Transverse colon (tissue), 4 donors: ENCODE measurements at regions not wholly inside any gene's neighbourhood (a gene's known extent, or its start where the extent isn't known, plus 50 kb on each side); places are given as distances from the start of the nearest gene placed in this dataset.

Experiments used
- DNase-seq: peaks from one replicate; pipeline ENCODE4 v3.0.0-alpha.2; 2019
- H3K27ac ChIP-seq, 4 donors: fragments of 200-600 bp; sonication (generic); 2 replicates each; pipeline ENCODE4 v1.5.1; 2016 to 2018; ENCODE audit warnings: inconsistent platforms in 4 of 4
- H3K27me3 ChIP-seq: fragments of 200-600 bp; sonication (generic); 2 replicates; pipeline ENCODE4 v1.5.1; 2017; ENCODE audit warnings: inconsistent platforms
- H3K36me3 ChIP-seq, 4 donors: fragments of 200-600 bp; sonication (generic); 2 replicates each; pipeline ENCODE4 v1.5.1; 2017 to 2019; ENCODE audit warnings: inconsistent platforms in 4 of 4
- H3K4me1 ChIP-seq, 4 donors: fragments of 200-600 bp; sonication (generic); 2 replicates each; pipeline ENCODE4 v1.5.1; 2017 to 2020; ENCODE audit warnings: inconsistent platforms in 4 of 4
- H3K4me3 ChIP-seq, 4 donors: fragments of 200-600 bp; sonication (generic); 1 replicate in 1 of 4; 2 replicates in 3 of 4; pipeline versions ENCODE4 v1.5.1 to v1.6.1; 2017 to 2019; ENCODE audit warnings: inconsistent platforms in 4 of 4
- H3K9me3 ChIP-seq, 2 donors: fragments of 200-600 bp; sonication (generic); 2 replicates each; pipeline ENCODE4 v1.5.1; 2017 to 2019; ENCODE audit warnings: inconsistent platforms in 2 of 2
- EP300 ChIP-seq: sonication (generic); formaldehyde crosslinking; IDR thresholded peaks from one replicate; pipeline ENCODE4 v1.6.1; 2017; ENCODE audit warnings: antibody characterized with exemption, low read depth
- POLR2A ChIP-seq: fragments of 450-650 bp; IDR thresholded peaks from one replicate; pipeline ENCODE4 v1.6.1; 2016; ENCODE audit warnings: antibody characterized with exemption, mild to moderate bottlenecking, moderate library complexity
- POLR2AphosphoS5 ChIP-seq, 3 donors: sonication (generic); formaldehyde crosslinking; IDR thresholded peaks; one replicate each; pipeline ENCODE4 v1.6.1; 2016; ENCODE audit warnings: antibody characterized with exemption in 3 of 3
- WGBS, 2 donors: methylation state at CpG; one replicate each; pipeline ENCODE4 v1.1.5; 2018; ENCODE audit warnings: low coverage in 1 of 2; 5-methylcytosine and 5-hydroxymethylcytosine counted together
- in situ Hi-C, 4 donors: fragments of 200-750 bp; cut with MboI; loops; one replicate each; pipeline versions ENCODE4 v1.15.0 to v1.15.1; 2017; ENCODE audit warnings: low sequenced_read_pairs in 3 of 4, low pct_ligation_motif_present in 1 of 4, low pct_unique_long_range_greater_than_20kb in 1 of 4
- intact Hi-C: fragments of 100-400 bp; cut with DNase I; formaldehyde crosslinking; loops from one replicate; pipeline ENCODE4 v1.15.1; 2023; ENCODE audit warnings: low total_unique reads
- TF ChIP-seq, protein P1 (sequence below), 5 experiments: fragments of 200-600 bp in 3 of 5; fragments of 450-650 bp in 2 of 5; sonication (generic) in 3 of 5; IDR thresholded peaks; 1 replicate in 2 of 5; 2 replicates in 3 of 5; pipeline ENCODE4 v1.5.1; 2016 to 2017; ENCODE audit warnings: antibody characterized with exemption in 5 of 5, inconsistent platforms in 3 of 5, mild to moderate bottlenecking in 2 of 5, moderate library complexity in 1 of 5

DNA sequence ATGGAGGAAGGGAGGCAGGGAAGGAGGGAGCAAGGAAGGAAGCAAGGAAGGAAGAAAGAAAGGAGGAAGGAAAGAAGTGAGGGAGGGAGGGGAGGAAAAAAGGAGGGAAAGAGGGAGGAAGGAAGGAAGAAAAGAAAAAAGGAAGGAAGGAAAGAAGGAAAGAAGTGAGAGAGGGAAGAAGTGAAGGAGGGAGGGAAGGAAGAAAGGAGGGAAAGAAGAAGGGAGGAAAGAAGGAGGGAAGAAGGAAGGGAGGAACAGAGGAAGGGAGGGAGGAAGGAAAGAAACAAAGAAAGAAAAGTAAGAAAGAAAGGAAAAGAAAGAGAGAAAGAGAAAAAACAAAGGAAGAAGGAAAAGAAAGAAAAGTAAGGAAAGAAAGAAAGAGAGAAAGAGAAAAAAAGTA is 183.0 kb upstream of the SLC24A5 start:
- TF ChIP-seq POLR2A (no peak), POLR2AphosphoS5 (IDR thresholded peaks at IDR 0.05) (no peak), EP300 (no peak)
- TF ChIP-seq, protein P1, sequence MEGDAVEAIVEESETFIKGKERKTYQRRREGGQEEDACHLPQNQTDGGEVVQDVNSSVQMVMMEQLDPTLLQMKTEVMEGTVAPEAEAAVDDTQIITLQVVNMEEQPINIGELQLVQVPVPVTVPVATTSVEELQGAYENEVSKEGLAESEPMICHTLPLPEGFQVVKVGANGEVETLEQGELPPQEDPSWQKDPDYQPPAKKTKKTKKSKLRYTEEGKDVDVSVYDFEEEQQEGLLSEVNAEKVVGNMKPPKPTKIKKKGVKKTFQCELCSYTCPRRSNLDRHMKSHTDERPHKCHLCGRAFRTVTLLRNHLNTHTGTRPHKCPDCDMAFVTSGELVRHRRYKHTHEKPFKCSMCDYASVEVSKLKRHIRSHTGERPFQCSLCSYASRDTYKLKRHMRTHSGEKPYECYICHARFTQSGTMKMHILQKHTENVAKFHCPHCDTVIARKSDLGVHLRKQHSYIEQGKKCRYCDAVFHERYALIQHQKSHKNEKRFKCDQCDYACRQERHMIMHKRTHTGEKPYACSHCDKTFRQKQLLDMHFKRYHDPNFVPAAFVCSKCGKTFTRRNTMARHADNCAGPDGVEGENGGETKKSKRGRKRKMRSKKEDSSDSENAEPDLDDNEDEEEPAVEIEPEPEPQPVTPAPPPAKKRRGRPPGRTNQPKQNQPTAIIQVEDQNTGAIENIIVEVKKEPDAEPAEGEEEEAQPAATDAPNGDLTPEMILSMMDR (IDR thresholded peaks at IDR 0.05), result no peak
- no peak for DNase-seq
- intact Hi-C loops (no loop called here), in situ Hi-C loops (no loop called here)
- H3K36me3 ChIP-seq, result no peaks in the 10 kb centered on the region
- no peaks in the 10 kb centered on the region for H3K4me1 ChIP-seq
- no peak overlapping the region for H3K27ac ChIP-seq
- H3K9me3 ChIP-seq, result no peaks in the 10 kb centered on the region
- no peak overlapping the region for H3K4me3 ChIP-seq
- no peaks in the 10 kb centered on the region for H3K27me3 ChIP-seq

DNA sequence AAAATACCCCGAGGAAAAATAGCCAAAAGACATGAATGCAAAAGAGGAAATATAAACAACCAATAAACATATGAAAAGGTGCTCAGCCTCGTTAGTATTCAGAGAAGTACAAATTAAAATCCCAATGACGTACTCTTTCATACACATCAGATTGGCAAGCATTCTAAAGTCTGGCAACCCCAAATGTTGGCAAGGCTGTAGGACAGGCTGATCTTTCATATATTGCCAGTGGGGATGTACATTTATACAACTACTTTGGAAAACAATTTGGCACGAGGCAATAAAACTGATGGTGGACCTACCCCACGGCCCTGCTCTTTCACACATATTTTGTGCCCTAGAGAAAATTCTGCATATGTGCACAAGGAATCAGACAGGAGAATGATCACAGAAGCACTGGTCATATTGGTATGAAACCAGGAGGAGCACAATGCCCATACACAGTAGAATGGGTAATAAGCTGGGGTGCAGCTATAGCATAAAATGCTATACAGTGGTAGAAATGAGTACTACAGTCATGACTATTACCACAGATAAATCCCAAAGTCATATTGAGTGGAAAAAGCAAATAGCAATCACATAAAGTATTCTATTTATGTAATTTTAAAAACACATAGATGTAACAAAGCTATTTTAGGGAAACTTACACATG is 176.0 kb upstream of the SLC24A5 start:
- Histone ChIP-seq H3K36me3 (no peaks in the 10 kb centered on the region), H3K4me3 (no peak overlapping the region), H3K4me1 (no peaks in the 10 kb centered on the region), H3K27me3 (no peaks in the 10 kb centered on the region), H3K9me3 (no peaks in the 10 kb centered on the region), H3K27ac (no peak overlapping the region)
- intact Hi-C loops (no loop called here), in situ Hi-C loops (no loop called here)
- no peak for DNase-seq
- WGBS, 2 donors, result 75 to 83% methylated on average over 4 to 5 of the region's 5 CpGs
- TF ChIP-seq POLR2AphosphoS5 (IDR thresholded peaks at IDR 0.05), result no peak
- no peak for TF ChIP-seq EP300
- no peak for TF ChIP-seq POLR2A
- TF ChIP-seq, protein P1 (IDR thresholded peaks at IDR 0.05), result no peak

DNA sequence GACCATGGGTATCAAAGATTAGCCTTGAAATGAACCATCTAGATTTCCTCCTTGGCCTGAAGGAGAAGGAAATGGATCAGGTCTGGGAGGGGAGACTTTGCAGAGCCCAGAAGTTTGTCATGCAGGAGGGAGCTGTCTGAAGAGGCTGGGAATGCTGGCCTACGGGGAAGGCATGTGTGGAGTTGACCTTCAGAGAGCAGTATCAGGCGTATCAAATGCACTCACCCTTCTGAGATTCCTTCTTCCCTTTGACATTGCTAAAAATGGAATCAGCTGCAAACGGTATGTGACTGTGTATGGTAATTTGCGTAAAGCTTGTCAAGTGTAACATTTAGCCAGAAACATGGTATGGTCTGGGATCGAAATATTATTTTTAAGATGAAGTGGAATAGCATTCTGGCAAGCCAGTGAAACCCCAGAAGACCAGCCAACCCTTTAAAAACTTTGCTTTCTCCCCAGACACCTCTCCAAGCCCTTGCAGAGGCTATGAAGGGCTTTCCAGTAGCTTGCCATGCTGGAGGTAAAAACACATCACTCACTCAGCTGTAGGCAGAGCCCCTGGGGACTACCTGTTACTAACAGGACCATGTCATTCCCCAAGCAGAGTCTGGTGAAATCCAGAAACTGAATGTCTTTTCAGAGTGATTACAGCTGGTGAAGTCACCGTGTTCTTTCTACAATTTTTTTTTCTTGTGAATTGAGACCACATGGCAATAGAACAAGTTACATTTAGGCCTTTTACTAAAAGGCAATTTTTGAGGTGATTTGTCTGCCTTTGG is 174.7 kb upstream of the SLC24A5 start:
- no peak overlapping the region for H3K4me3 ChIP-seq
- in situ Hi-C loops, result no loop called here

DNA sequence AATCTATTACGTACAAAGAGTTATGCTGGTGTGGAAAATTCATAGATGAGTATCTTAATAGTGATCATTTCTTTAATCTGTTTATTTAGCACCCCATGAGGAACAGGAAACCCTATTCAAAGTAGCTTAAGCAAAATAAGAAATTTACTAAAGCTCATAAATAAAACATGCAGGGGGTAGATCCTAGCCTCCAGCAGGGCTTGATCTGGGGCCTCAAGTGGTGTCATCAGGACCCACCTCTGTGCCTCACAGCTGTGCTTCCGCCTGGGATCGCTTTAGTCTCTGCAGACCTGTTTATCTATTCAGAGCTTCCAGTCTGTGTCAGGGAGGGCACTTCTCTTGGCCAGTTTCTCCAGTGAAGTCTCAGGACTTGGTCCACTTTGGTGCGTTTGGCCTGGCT is 171.0 kb upstream of the SLC24A5 start:
- no peak overlapping the region for H3K4me3 ChIP-seq
- no peaks in the 10 kb centered on the region for H3K27me3 ChIP-seq
- no peak for DNase-seq
- H3K36me3 ChIP-seq, result no peaks in the 10 kb centered on the region
- 83 to 94% methylated on average over 2 to 4 of the region's 4 CpGs for WGBS, 2 donors
- H3K27ac ChIP-seq, result no peak overlapping the region
- TF ChIP-seq EP300 (no peak), POLR2AphosphoS5 (IDR thresholded peaks at IDR 0.05) (no peak)
- TF ChIP-seq, protein P1 (IDR thresholded peaks at IDR 0.05), result no peak
- H3K4me1 ChIP-seq, result no peaks in the 10 kb centered on the region
- intact Hi-C loops (no loop called here), in situ Hi-C loops (no loop called here)
- no peaks in the 10 kb centered on the region for H3K9me3 ChIP-seq

More for the DNA sequence above, 174.7 kb upstream of the SLC24A5 start:
- H3K27ac ChIP-seq, result no peak overlapping the region
- 71 to 76% methylated on average over 6 of the region's 6 CpGs for WGBS, 2 donors
- H3K4me1 ChIP-seq, result no peaks in the 10 kb centered on the region
- DNase-seq, result no peak
- intact Hi-C loops, result no loop called here
- no peaks in the 10 kb centered on the region for H3K36me3 ChIP-seq
- no peaks in the 10 kb centered on the region for H3K27me3 ChIP-seq
- TF ChIP-seq POLR2AphosphoS5 (IDR thresholded peaks at IDR 0.05) (no peak), EP300 (no peak), POLR2A (no peak)
- TF ChIP-seq, protein P1 (IDR thresholded peaks at IDR 0.05), result no peak
- H3K9me3 ChIP-seq, result no peaks in the 10 kb centered on the region
